ENCODE measurements at regions not wholly inside any gene's neighbourhood (a gene's known extent, or its start where the extent isn't known, plus 50 kb on each side); places are given as distances from the start of the nearest gene placed in this dataset.

DNA sequence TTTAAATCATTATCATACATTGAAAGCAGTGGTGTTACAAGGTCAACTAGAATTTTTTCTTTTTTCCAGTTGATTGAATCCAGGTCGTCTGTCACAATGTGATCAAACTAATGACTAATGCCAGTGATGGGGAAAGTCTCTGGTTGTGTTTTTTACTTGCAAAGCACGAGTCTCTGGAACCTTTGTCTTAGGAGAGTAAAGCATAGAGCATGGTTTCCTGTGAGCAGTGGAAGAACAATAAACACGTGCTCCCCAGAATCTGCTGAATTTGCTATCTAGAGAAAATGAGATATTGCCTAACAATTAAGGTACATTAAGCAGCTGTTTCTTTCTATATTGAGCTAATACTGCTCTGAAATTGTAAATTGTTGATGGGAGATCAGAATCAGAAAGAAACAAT, 1332.4 kb upstream of the TMEFF2 start:
- TF ChIP-seq CTCF (IDR thresholded peaks at IDR 0.05) (no peak), POLR2A (IDR thresholded peaks at IDR 0.05) (no peak)

Data from lower leg skin (tissue), 3 donors.